HG02588 (cell line): ENCODE measurements at regions not wholly inside any gene's neighbourhood (a gene's known extent, or its start where the extent isn't known, plus 50 kb on each side); places are given as distances from the start of the nearest gene placed in this dataset.

Experiments used
- ATAC-seq: cut with Tn5 transposase; IDR thresholded peaks from one replicate; pipeline ENCODE4 v1.9.1; 2021; ENCODE audit warnings: mild to moderate bottlenecking, moderate library complexity; ENCODE audit not compliant: unreplicated experiment

- ATAC-seq = no peak
Observed at GRCh38 chr2:242020196-242021004, 150.9 kb downstream of the RTP5 start.

GRCh38 chr2:242022550-242023290, 153.2 kb downstream of the RTP5 start:
- no peak for ATAC-seq

GRCh38 chr2:242024751-242025355, 155.3 kb downstream of the RTP5 start:
- ATAC-seq = no peak

GRCh38 chr2:242027676-242028450, 158.3 kb downstream of the RTP5 start:
- no peak for ATAC-seq

GRCh38 chr2:242029422-242030225, 160.1 kb downstream of the RTP5 start:
- ATAC-seq = no peak

GRCh38 chr2:242030226-242030575, 160.7 kb downstream of the RTP5 start:
- no peak for ATAC-seq

- ATAC-seq = no peak
Observed at GRCh38 chr2:242030858-242031257, 161.3 kb downstream of the RTP5 start.

- ATAC-seq = no peak
Observed at GRCh38 chr2:242031481-242032019, 162.0 kb downstream of the RTP5 start.

GRCh38 chr2:242032780-242033656, 163.5 kb downstream of the RTP5 start:
- no peak for ATAC-seq

- no peak for ATAC-seq
Observed at GRCh38 chr2:242034138-242034537, 164.6 kb downstream of the RTP5 start.

GRCh38 chr2:242034996-242035814, 165.7 kb downstream of the RTP5 start:
- ATAC-seq = no peak

- ATAC-seq = no peak
Observed at GRCh38 chr2:242035858-242036652, 166.5 kb downstream of the RTP5 start.

GRCh38 chr2:242036653-242036950, 167.1 kb downstream of the RTP5 start:
- ATAC-seq = no peak

- no peak for ATAC-seq
Observed at GRCh38 chr2:242038166-242038927, 168.8 kb downstream of the RTP5 start.

- no peak for ATAC-seq
Observed at GRCh38 chr2:242038928-242039341, 169.4 kb downstream of the RTP5 start.

GRCh38 chr2:242040303-242040655, 170.8 kb downstream of the RTP5 start:
- ATAC-seq = no peak

GRCh38 chr2:242040681-242041080, 171.2 kb downstream of the RTP5 start:
- ATAC-seq = no peak
